Central memory CD4-positive, alpha-beta T cell (primary cell): ENCODE measurements at regions not wholly inside any gene's neighbourhood (a gene's known extent, or its start where the extent isn't known, plus 50 kb on each side); places are given as distances from the start of the nearest gene placed in this dataset.

Source experiments
- DNase-seq: peaks from one replicate; pipeline ENCODE4 v3.0.0; 2022

GRCh38 chr4:159503236-159504008, 400.5 kb downstream of the RAPGEF2 start:
- DNase-seq: no peak

GRCh38 chr4:159504684-159505083, 401.8 kb downstream of the RAPGEF2 start:
- DNase-seq: no peak

- DNase-seq: no peak
Measured at GRCh38 chr4:159505266-159505975, 402.5 kb downstream of the RAPGEF2 start.

GRCh38 chr4:159506801-159507517, 404.1 kb downstream of the RAPGEF2 start:
- no peak for DNase-seq

GRCh38 chr4:159508917-159509500, 406.1 kb downstream of the RAPGEF2 start:
- DNase-seq: no peak

GRCh38 chr4:159512348-159512747, 409.5 kb downstream of the RAPGEF2 start:
- no peak for DNase-seq

GRCh38 chr4:159515314-159516025, 412.6 kb downstream of the RAPGEF2 start:
- no peak for DNase-seq

GRCh38 chr4:159516556-159517140, 413.8 kb downstream of the RAPGEF2 start:
- no peak for DNase-seq

GRCh38 chr4:159520074-159520473, 417.2 kb downstream of the RAPGEF2 start:
- no peak for DNase-seq

- DNase-seq: no peak
Measured at GRCh38 chr4:159526172-159526571, 423.3 kb downstream of the RAPGEF2 start.

- no peak for DNase-seq
Measured at GRCh38 chr4:159534655-159535054, 431.8 kb downstream of the RAPGEF2 start.

- DNase-seq: no peak
Measured at GRCh38 chr4:159538556-159538955, 435.7 kb downstream of the RAPGEF2 start.

GRCh38 chr4:159540038-159540437, 437.2 kb downstream of the RAPGEF2 start:
- DNase-seq: no peak

GRCh38 chr4:159540501-159540900, 437.6 kb downstream of the RAPGEF2 start:
- no peak for DNase-seq

- DNase-seq: no peak
Measured at GRCh38 chr4:159541143-159541542, 438.3 kb downstream of the RAPGEF2 start.

GRCh38 chr4:159542296-159542695, 439.4 kb downstream of the RAPGEF2 start:
- no peak for DNase-seq

- no peak for DNase-seq
Measured at GRCh38 chr4:159543831-159544230, 441.0 kb downstream of the RAPGEF2 start.

- no peak for DNase-seq
Measured at GRCh38 chr4:159545556-159545955, 442.7 kb downstream of the RAPGEF2 start.

GRCh38 chr4:159547645-159548308, 444.9 kb downstream of the RAPGEF2 start:
- no peak for DNase-seq

- no peak for DNase-seq
Measured at GRCh38 chr4:159549098-159549518, 446.2 kb downstream of the RAPGEF2 start.

GRCh38 chr4:159551281-159551680, 448.4 kb downstream of the RAPGEF2 start:
- DNase-seq: no peak
